ENCODE measurements at regions not wholly inside any gene's neighbourhood (a gene's known extent, or its start where the extent isn't known, plus 50 kb on each side); places are given as distances from the start of the nearest gene placed in this dataset.

- no peaks in the 10 kb centered on the region for H3K4me1 Mint-ChIP-seq (ENCODE audit: low read depth, unreplicated experiment)
- H3K27ac Mint-ChIP-seq (ENCODE audit: unreplicated experiment) = no peak overlapping the region
- H3K36me3 Mint-ChIP-seq (ENCODE audit: unreplicated experiment) = no peaks in the 10 kb centered on the region
- no peak for TF ChIP-seq CTCF (IDR thresholded peaks at IDR 0.05; ENCODE audit: partially characterized antibody, unreplicated experiment)
- H3K9me3 Mint-ChIP-seq (ENCODE audit: unreplicated experiment) = no peaks in the 10 kb centered on the region
- H3K27me3 Mint-ChIP-seq (ENCODE audit: unreplicated experiment) = no peaks in the 10 kb centered on the region
- no peak overlapping the region for H3K4me3 Mint-ChIP-seq (ENCODE audit: unreplicated experiment)
- no peak for DNase-seq
Measured at GRCh38 chr20:7029019-7029418, 261.5 kb downstream of the BMP2 start.

- H3K36me3 Mint-ChIP-seq (ENCODE audit: unreplicated experiment) = no peaks in the 10 kb centered on the region
- H3K9me3 Mint-ChIP-seq (ENCODE audit: unreplicated experiment) = no peaks in the 10 kb centered on the region
- H3K4me1 Mint-ChIP-seq (ENCODE audit: low read depth, unreplicated experiment) = no peaks in the 10 kb centered on the region
- no peaks in the 10 kb centered on the region for H3K27me3 Mint-ChIP-seq (ENCODE audit: unreplicated experiment)
- no peak for DNase-seq
- H3K4me3 Mint-ChIP-seq (ENCODE audit: unreplicated experiment) = no peak overlapping the region
- H3K27ac Mint-ChIP-seq (ENCODE audit: unreplicated experiment) = no peak overlapping the region
- TF ChIP-seq CTCF (IDR thresholded peaks at IDR 0.05; ENCODE audit: partially characterized antibody, unreplicated experiment) = peak; percentile 75
Measured at GRCh38 chr20:7031222-7031621, 263.7 kb downstream of the BMP2 start.

- H3K27ac Mint-ChIP-seq (ENCODE audit: unreplicated experiment) = no peak overlapping the region
- H3K27me3 Mint-ChIP-seq (ENCODE audit: unreplicated experiment) = no peaks in the 10 kb centered on the region
- TF ChIP-seq CTCF (IDR thresholded peaks at IDR 0.05; ENCODE audit: partially characterized antibody, unreplicated experiment) = no peak
- H3K4me1 Mint-ChIP-seq (ENCODE audit: low read depth, unreplicated experiment) = no peaks in the 10 kb centered on the region
- no peaks in the 10 kb centered on the region for H3K36me3 Mint-ChIP-seq (ENCODE audit: unreplicated experiment)
- no peak for DNase-seq
- no peaks in the 10 kb centered on the region for H3K9me3 Mint-ChIP-seq (ENCODE audit: unreplicated experiment)
- no peak overlapping the region for H3K4me3 Mint-ChIP-seq (ENCODE audit: unreplicated experiment)
Measured at GRCh38 chr20:7038029-7038428, 270.5 kb downstream of the BMP2 start.

GRCh38 chr20:7057611-7058010, 290.1 kb downstream of the BMP2 start:
- no peaks in the 10 kb centered on the region for H3K36me3 Mint-ChIP-seq (ENCODE audit: unreplicated experiment)
- no peaks in the 10 kb centered on the region for H3K4me1 Mint-ChIP-seq (ENCODE audit: low read depth, unreplicated experiment)
- no peak for TF ChIP-seq CTCF (IDR thresholded peaks at IDR 0.05; ENCODE audit: partially characterized antibody, unreplicated experiment)
- H3K4me3 Mint-ChIP-seq (ENCODE audit: unreplicated experiment) = no peak overlapping the region
- DNase-seq = no peak
- no peaks in the 10 kb centered on the region for H3K9me3 Mint-ChIP-seq (ENCODE audit: unreplicated experiment)
- H3K27me3 Mint-ChIP-seq (ENCODE audit: unreplicated experiment) = peaks cover 2% of the 10 kb centered on the region
- no peak overlapping the region for H3K27ac Mint-ChIP-seq (ENCODE audit: unreplicated experiment)

GRCh38 chr20:7078804-7079203, 311.3 kb downstream of the BMP2 start:
- TF ChIP-seq CTCF (IDR thresholded peaks at IDR 0.05; ENCODE audit: partially characterized antibody, unreplicated experiment) = no peak
- Mint-ChIP-seq H3K9me3 (ENCODE audit: unreplicated experiment) (no peaks in the 10 kb centered on the region), H3K27ac (ENCODE audit: unreplicated experiment) (no peak overlapping the region), H3K4me1 (ENCODE audit: low read depth, unreplicated experiment) (no peaks in the 10 kb centered on the region), H3K36me3 (ENCODE audit: unreplicated experiment) (no peaks in the 10 kb centered on the region), H3K27me3 (ENCODE audit: unreplicated experiment) (peaks cover 1% of the 10 kb centered on the region), H3K4me3 (ENCODE audit: unreplicated experiment) (no peak overlapping the region)
- no peak for DNase-seq
